Putamen (tissue), 1 donor: ENCODE measurements at regions not wholly inside any gene's neighbourhood (a gene's known extent, or its start where the extent isn't known, plus 50 kb on each side); places are given as distances from the start of the nearest gene placed in this dataset.
"Not testable (repeated sequence)": the region's sequence is repeated elsewhere in the genome, so short reads cannot be mapped to it uniquely, and the experiment has no call there.

ENCODE experiments used
- DNase-seq: peaks from one replicate; pipeline ENCODE4 v3.0.0-alpha.2; 2016; ENCODE audit warnings: low spot score

- no peak for DNase-seq
These were observed 58.2 kb downstream of the RPRM start for GRCh38 chr2:153420394-153420793.

DNA sequence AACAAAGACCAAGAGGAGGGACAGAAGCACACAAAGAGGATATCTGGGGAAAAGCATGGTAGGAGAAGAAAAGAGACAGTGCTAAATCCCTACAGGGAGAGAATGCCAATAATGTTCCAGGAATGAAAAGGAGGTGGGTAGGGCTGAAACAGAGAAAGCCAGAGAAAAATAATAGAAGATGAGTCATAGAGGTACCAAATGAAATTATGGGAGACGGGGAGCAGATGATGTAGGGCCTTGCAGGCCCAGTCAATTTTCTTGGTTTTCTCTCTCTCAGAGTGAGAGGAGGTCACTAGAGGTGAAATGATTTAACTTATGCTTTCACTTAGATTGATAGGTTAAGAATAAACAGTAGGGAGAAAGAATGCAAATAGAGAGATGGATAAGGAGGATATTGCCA, 61.5 kb downstream of the RPRM start:
- DNase-seq: no peak

- DNase-seq: no peak
These were observed 62.5 kb downstream of the RPRM start for GRCh38 chr2:153416071-153416470.

- DNase-seq: no peak
These were observed 69.7 kb downstream of the RPRM start for GRCh38 chr2:153408710-153409385.

DNA sequence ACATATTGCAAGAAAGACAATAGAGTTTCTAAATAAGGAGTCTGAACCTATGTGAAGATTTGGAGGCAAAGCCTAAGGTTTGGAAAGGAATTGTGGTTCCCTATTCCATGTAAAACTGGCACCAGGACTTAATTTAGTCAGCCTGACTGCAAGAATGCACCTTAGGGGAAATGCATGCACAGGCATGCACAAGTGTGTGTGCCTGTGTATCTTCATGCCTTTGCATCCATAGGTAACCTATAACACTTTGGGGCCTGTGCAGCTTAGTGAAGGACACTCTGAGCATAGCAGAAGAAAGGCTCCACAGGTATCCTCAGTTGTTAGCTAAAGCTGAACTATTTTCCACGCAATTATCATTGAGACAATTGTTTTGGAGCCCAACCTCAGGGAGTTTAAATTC, 73.4 kb downstream of the RPRM start:
- no peak for DNase-seq

GRCh38 chr2:153404792-153405191, 73.8 kb downstream of the RPRM start:
- no peak for DNase-seq

DNA sequence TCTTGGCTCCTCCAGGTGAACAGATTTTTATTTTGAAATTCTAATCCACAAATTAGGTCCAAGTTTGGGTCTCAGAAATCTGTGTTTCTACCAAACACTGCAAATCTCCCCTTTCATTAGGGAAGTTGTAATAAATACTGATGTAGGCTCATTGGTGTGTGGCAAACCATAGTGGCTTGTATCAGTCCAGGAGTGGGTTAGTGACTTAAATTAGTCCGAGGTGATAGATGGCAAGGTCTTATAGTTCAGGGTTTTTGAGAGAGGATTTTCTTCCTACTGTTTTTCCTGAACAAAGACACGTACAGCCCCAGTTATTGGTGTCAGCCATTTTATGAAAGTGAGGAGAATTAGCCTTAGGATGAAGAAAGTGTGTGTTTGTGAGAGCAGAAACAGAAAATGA, 74.6 kb downstream of the RPRM start:
- no peak for DNase-seq

DNA sequence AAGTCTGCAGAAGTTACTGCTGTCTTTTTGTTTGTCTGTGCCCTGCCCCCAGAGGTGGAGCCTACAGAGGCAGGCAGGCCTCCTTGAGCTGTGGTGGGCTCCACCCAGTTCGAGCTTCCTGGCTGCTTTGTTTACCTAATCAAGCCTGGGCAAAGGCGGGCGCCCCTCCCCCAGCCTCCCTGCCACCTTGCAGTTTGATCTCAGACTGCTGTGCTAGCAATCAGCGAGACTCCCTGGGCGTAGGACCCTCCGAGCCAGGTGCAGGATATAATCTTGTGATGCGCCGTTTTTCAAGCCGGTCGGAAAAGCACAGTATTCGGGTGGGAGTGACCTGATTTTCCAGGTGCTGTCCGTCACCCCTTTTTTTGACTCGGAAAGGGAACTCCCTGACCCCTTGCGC, 75.2 kb downstream of the RPRM start:
- DNase-seq: not testable (repeated sequence)

- DNase-seq: no peak
These were observed 83.9 kb downstream of the RPRM start for GRCh38 chr2:153394686-153395085.

- DNase-seq: no peak
These were observed 84.3 kb downstream of the RPRM start for GRCh38 chr2:153394247-153394646.

- DNase-seq: no peak
These were observed 85.0 kb downstream of the RPRM start for GRCh38 chr2:153393518-153393917.

- DNase-seq: no peak
These were observed 87.4 kb downstream of the RPRM start for GRCh38 chr2:153391131-153391530.

DNA sequence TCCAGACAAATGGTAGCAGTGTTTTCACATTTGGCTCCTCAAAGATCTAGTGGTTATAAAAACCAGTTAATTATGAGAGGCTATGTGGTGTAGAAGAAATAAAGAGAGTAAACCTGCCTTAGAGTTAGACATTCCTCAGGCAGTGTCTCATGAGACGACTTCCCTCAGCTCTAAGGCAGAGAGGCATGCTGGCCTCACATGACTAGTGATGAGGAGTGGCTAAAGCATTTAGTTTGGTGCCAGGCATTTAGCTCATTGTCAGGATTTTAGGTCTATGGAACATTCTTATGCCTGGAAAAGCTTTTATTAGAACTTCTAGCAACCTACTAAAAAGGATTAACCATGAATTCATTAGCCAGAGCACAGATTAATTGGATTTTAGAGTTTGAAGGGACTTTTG, 90.3 kb downstream of the RPRM start:
- DNase-seq: no peak

DNA sequence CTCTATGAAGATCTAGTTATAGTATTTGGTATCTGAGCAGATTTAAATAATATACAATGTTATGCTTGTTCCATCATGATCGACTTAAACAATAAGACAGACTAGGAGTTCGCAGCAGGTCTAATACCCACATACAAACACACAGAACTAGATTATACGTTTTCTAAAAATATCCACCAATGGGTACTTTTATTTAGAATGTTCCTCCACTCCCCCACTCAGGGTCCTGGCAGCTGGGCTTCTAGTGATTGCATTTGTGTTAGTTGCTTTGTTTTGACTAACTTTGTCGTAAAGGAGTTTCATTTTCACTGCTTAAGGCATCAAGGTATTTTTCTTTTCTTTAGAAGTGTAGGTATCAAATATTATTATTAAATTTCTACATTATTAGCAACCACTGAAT, 91.4 kb downstream of the RPRM start:
- no peak for DNase-seq

- no peak for DNase-seq
These were observed 92.1 kb downstream of the RPRM start for GRCh38 chr2:153386481-153386897.

- no peak for DNase-seq
These were observed 104.9 kb downstream of the RPRM start for GRCh38 chr2:153373510-153374279.

- DNase-seq: no peak
These were observed 118.3 kb downstream of the RPRM start for GRCh38 chr2:153360239-153360638.

- no peak for DNase-seq
These were observed 124.2 kb downstream of the RPRM start for GRCh38 chr2:153354377-153354776.

GRCh38 chr2:153349603-153350002, 129.0 kb downstream of the RPRM start:
- no peak for DNase-seq

- DNase-seq: no peak
These were observed 130.6 kb downstream of the RPRM start for GRCh38 chr2:153347818-153348495.

DNA sequence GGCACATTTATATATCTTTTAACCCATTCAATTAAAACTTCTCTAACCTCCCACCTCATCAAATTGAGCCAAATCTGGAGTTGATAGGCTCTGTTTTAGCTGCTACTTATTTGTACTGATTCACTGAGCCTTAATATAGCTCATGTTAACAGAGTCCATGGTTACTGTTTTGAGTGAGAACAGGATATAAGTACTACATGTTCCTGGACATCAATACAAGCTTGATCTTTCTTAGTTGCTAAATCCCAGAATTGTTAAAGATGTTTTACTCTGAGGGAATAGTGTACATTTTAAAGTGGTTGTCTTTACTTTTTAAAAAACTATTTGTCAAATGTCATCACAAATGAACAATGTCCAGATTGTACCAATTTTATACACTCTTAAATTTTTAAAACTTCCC, 157.7 kb downstream of the RPRM start:
- no peak for DNase-seq

DNA sequence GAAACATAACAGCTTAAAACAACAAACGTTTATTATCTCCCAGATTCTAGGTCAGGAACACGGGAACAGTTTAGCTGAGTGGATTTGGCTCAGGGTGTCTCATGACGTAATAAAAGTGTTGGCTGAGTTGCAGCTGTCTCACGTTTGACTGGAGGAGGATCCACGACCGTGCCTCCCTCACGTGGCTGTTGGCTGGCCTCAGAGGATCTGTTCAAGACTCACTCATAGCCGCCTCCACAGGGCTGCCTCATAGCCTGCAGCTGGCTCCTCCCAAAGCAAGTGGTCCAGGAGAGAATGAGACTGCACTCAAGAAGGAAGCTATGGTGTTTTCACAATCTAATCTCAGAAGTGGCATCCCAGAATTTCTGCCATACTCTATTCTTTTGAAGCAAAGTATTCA, 167.1 kb downstream of the RPRM start:
- DNase-seq: no peak

GRCh38 chr2:153308466-153308865, 170.1 kb downstream of the RPRM start:
- DNase-seq: no peak
